ENCODE measurements at regions not wholly inside any gene's neighbourhood (a gene's known extent, or its start where the extent isn't known, plus 50 kb on each side); places are given as distances from the start of the nearest gene placed in this dataset.
A peak's percentile ranks its signal among the peaks of the same experiment; 100 is the strongest.

GRCh38 chr4:30783751-30784150 lies 63.6 kb downstream of the PCDH7 start:
- DNase-seq (ENCODE audit: low read depth): no peak
- no peak for TF ChIP-seq CTCF (conservative IDR thresholded peaks at IDR 0.05; ENCODE audit: low read depth, low read length)
- H3K4me3 ChIP-seq (ENCODE audit: low read length): no peak overlapping the region

- DNase-seq (ENCODE audit: low read depth): no peak
- no peak overlapping the region for H3K4me3 ChIP-seq (ENCODE audit: low read length)
- TF ChIP-seq CTCF (conservative IDR thresholded peaks at IDR 0.05; ENCODE audit: low read depth, low read length): no peak
Observed at GRCh38 chr4:30789219-30789671, 69.1 kb downstream of the PCDH7 start.

- no peak for TF ChIP-seq CTCF (conservative IDR thresholded peaks at IDR 0.05; ENCODE audit: low read depth, low read length)
- no peak overlapping the region for H3K4me3 ChIP-seq (ENCODE audit: low read length)
- no peak for DNase-seq (ENCODE audit: low read depth)
Observed at GRCh38 chr4:30790123-30790522, 70.0 kb downstream of the PCDH7 start.

GRCh38 chr4:30790998-30791397 lies 70.8 kb downstream of the PCDH7 start:
- no peak for TF ChIP-seq CTCF (conservative IDR thresholded peaks at IDR 0.05; ENCODE audit: low read depth, low read length)
- no peak for DNase-seq (ENCODE audit: low read depth)
- no peak overlapping the region for H3K4me3 ChIP-seq (ENCODE audit: low read length)

GRCh38 chr4:30792601-30793000 lies 72.4 kb downstream of the PCDH7 start:
- TF ChIP-seq CTCF (conservative IDR thresholded peaks at IDR 0.05; ENCODE audit: low read depth, low read length): no peak
- DNase-seq (ENCODE audit: low read depth): no peak

GRCh38 chr4:30801876-30802275 lies 81.7 kb downstream of the PCDH7 start:
- H3K4me3 ChIP-seq (ENCODE audit: low read length): no peak overlapping the region
- no peak for DNase-seq (ENCODE audit: low read depth)
- TF ChIP-seq CTCF (conservative IDR thresholded peaks at IDR 0.05; ENCODE audit: low read depth, low read length): no peak

More at GRCh38 chr4:30792601-30793000, 72.4 kb downstream of the PCDH7 start:
- no peak overlapping the region for H3K4me3 ChIP-seq (ENCODE audit: low read length)

- H3K4me3 ChIP-seq (ENCODE audit: low read length): no peak overlapping the region
- peak; percentile 56 for DNase-seq (ENCODE audit: low read depth)
- no peak for TF ChIP-seq CTCF (conservative IDR thresholded peaks at IDR 0.05; ENCODE audit: low read depth, low read length)
Observed at GRCh38 chr4:30802622-30803323, 82.6 kb downstream of the PCDH7 start.

Data from retinal pigment epithelial cell (primary cell).